MM.1S (cell line): ENCODE measurements at regions not wholly inside any gene's neighbourhood (a gene's known extent, or its start where the extent isn't known, plus 50 kb on each side); places are given as distances from the start of the nearest gene placed in this dataset.

ENCODE experiments used
- DNase-seq: peaks from one replicate; pipeline ENCODE4 v3.0.0-alpha.2; 2015
- H2AFZ ChIP-seq: fragments of 300-600 bp; sonication (generic); 2 replicates; pipeline ENCODE4 v1.6.0; 2016; ENCODE audit warnings: antibody characterized with exemption, low read length
- H3F3A ChIP-seq: fragments of 300-600 bp; sonication (generic); 2 replicates; pipeline ENCODE4 v1.6.1; 2016; ENCODE audit warnings: mild to moderate bottlenecking, antibody characterized with exemption, low read length, moderate library complexity, mixed read lengths; ENCODE audit not compliant: insufficient read depth
- H3K27ac ChIP-seq: fragments of 300-600 bp; sonication (generic); 2 replicates; pipeline ENCODE4 v1.5.1; 2016; ENCODE audit warnings: mild to moderate bottlenecking, low read length
- H3K27me3 ChIP-seq: fragments of 300-600 bp; sonication (generic); replicated peaks from 2 replicates; pipeline ENCODE4 v1.6.0; 2016; ENCODE audit warnings: low read length; ENCODE audit not compliant: insufficient read depth
- H3K36me3 ChIP-seq: fragments of 300-600 bp; sonication (generic); replicated peaks from 2 replicates; pipeline ENCODE4 v1.6.1; 2016; ENCODE audit warnings: mild to moderate bottlenecking, low read length, mixed read lengths; ENCODE audit not compliant: insufficient read depth
- H3K4me1 ChIP-seq: fragments of 300-600 bp; sonication (generic); 2 replicates; pipeline ENCODE4 v1.6.1; 2016; ENCODE audit warnings: low read length, mixed read lengths
- H3K4me2 ChIP-seq: fragments of 300-600 bp; sonication (generic); 2 replicates; pipeline ENCODE4 v1.6.0; 2016; ENCODE audit warnings: low read depth, low read length
- H3K4me3 ChIP-seq: fragments of 300-600 bp; sonication (generic); 2 replicates; pipeline ENCODE4 v1.5.1; 2016; ENCODE audit warnings: low read length, mixed read lengths
- H3K79me2 ChIP-seq: fragments of 300-600 bp; sonication (generic); 2 replicates; pipeline ENCODE4 v1.6.1; 2016; ENCODE audit warnings: mixed run types, low read length, mixed read lengths
- H3K9ac ChIP-seq: fragments of 300-600 bp; sonication (generic); 2 replicates; pipeline ENCODE4 v1.6.1; 2016; ENCODE audit warnings: low read length, mixed read lengths
- H3K9me2 ChIP-seq: fragments of 300-600 bp; sonication (generic); replicated peaks from 2 replicates; pipeline ENCODE4 v1.6.1; 2016; ENCODE audit warnings: mild to moderate bottlenecking, low read length, mixed read lengths; ENCODE audit not compliant: insufficient read depth
- H3K9me3 ChIP-seq: fragments of 300-600 bp; sonication (generic); replicated peaks from 2 replicates; pipeline ENCODE4 v1.6.1; 2016; ENCODE audit warnings: mild to moderate bottlenecking, low read length, mixed read lengths; ENCODE audit not compliant: insufficient read depth
- H4K20me1 ChIP-seq: fragments of 300-600 bp; sonication (generic); 2 replicates; pipeline ENCODE4 v1.6.1; 2016; ENCODE audit warnings: mild to moderate bottlenecking, low read length, moderate library complexity, mixed read lengths; ENCODE audit not compliant: insufficient read depth
- EZH2 ChIP-seq: fragments of 300-600 bp; sonication (generic); optimal IDR thresholded peaks from 2 replicates; pipeline ENCODE3; 2017; ENCODE audit warnings: low read depth, mild to moderate bottlenecking, antibody characterized with exemption, low read length, mixed read lengths
- EZH2phosphoT487 ChIP-seq: fragments of 300-600 bp; sonication (generic); IDR thresholded peaks from 2 replicates; pipeline ENCODE4 v1.6.1; 2018; ENCODE audit warnings: antibody characterized with exemption, low read length
- TF ChIP-seq, protein P1 (sequence below): fragments of 300-600 bp; sonication (generic); IDR thresholded peaks from 2 replicates; pipeline ENCODE4 v1.5.1; 2016; ENCODE audit warnings: antibody characterized with exemption, low read length, mixed read lengths

DNA sequence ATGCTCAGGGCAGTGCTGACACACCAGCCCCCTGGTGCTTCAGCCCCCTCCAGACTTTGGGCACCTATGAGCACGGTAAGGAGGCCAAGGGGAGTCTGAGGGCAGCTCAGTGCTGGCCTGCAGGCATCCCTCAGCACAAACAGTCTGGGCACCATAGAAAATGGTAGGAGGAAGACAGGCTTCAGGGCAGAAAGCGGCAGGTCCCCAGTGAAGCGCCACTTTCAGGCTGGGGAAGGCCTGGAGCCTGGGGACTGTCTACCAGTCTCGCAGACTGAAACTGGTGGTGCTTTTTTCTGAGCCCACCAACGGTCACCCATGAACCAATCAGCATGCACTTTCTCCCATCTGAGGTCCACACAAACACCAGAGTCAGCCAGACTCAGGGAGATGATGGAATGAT is 1074.7 kb downstream of the PCDH18 start:
- no peak overlapping the region for H3K27ac ChIP-seq
- no peaks in the 10 kb centered on the region for H3K36me3 ChIP-seq
- no peak for TF ChIP-seq EZH2
- TF ChIP-seq EZH2phosphoT487, result no peak
- TF ChIP-seq, protein P1, sequence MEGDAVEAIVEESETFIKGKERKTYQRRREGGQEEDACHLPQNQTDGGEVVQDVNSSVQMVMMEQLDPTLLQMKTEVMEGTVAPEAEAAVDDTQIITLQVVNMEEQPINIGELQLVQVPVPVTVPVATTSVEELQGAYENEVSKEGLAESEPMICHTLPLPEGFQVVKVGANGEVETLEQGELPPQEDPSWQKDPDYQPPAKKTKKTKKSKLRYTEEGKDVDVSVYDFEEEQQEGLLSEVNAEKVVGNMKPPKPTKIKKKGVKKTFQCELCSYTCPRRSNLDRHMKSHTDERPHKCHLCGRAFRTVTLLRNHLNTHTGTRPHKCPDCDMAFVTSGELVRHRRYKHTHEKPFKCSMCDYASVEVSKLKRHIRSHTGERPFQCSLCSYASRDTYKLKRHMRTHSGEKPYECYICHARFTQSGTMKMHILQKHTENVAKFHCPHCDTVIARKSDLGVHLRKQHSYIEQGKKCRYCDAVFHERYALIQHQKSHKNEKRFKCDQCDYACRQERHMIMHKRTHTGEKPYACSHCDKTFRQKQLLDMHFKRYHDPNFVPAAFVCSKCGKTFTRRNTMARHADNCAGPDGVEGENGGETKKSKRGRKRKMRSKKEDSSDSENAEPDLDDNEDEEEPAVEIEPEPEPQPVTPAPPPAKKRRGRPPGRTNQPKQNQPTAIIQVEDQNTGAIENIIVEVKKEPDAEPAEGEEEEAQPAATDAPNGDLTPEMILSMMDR, result no peak
- H3K9me2 ChIP-seq, result no peaks in the 10 kb centered on the region
- H3K9me3 ChIP-seq, result no peaks in the 10 kb centered on the region
- no peaks in the 10 kb centered on the region for H3K79me2 ChIP-seq
- H3K9ac ChIP-seq, result no peak overlapping the region
- DNase-seq, result no peak
- H3K4me2 ChIP-seq, result no peak overlapping the region
- no peaks in the 10 kb centered on the region for H4K20me1 ChIP-seq
- no peak overlapping the region for H3K4me3 ChIP-seq
- no peaks in the 10 kb centered on the region for H3K27me3 ChIP-seq
- H3K4me1 ChIP-seq, result no peaks in the 10 kb centered on the region
- no peaks in the 10 kb centered on the region for H3F3A ChIP-seq
- H2AFZ ChIP-seq, result no peak overlapping the region

DNA sequence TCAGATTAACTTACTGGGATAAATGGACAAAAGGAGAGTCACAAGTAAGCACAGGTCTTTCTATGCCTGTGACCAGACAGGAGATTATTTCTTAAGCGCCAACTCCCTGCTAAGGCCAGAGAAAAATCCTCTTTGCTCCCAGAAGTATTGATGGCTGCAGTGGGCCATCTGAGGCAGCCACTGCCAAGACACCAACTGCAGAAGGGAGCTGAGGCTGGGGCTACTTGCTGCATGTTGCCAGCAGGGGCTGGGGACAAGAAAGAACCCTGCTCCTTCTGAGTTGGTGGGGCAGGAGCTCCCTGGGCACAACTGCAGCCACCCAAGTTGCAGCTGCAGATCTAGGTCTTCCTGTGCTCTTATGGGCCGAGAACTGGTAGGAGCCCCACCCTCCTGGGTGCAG is 1075.3 kb downstream of the PCDH18 start:
- H2AFZ ChIP-seq, result no peak overlapping the region
- no peak overlapping the region for H3K27ac ChIP-seq
- H3K4me1 ChIP-seq, result no peaks in the 10 kb centered on the region
- DNase-seq, result no peak
- no peaks in the 10 kb centered on the region for H3K9me2 ChIP-seq
- H3K36me3 ChIP-seq, result no peaks in the 10 kb centered on the region
- H3K9ac ChIP-seq, result no peak overlapping the region
- H4K20me1 ChIP-seq, result no peaks in the 10 kb centered on the region
- no peaks in the 10 kb centered on the region for H3K79me2 ChIP-seq
- no peak overlapping the region for H3K4me2 ChIP-seq
- no peaks in the 10 kb centered on the region for H3K27me3 ChIP-seq
- H3K4me3 ChIP-seq, result no peak overlapping the region
- no peaks in the 10 kb centered on the region for H3K9me3 ChIP-seq
- no peak for TF ChIP-seq EZH2
- TF ChIP-seq, protein P1, result no peak
- TF ChIP-seq EZH2phosphoT487, result no peak
- no peaks in the 10 kb centered on the region for H3F3A ChIP-seq

DNA sequence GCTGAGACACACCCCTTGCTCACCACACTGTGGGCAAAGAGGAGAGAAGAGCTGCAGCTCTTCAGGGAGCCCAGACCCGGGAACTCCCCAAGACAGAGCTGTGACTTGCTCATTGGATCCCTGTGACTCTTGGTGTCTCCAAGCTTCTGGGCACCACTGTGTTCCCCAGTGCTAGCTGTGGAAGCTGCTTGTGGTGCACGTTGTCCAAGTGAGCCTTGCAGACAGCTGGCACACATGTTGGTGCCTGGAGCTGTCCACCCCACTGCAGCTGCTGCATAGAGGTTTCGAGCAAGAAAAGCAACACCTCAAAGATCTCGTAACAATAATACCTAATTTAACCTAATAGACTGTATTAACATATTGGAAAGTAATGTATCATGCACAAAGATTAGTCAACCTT is 1089.3 kb downstream of the PCDH18 start:
- H3K4me3 ChIP-seq, result no peak overlapping the region

DNA sequence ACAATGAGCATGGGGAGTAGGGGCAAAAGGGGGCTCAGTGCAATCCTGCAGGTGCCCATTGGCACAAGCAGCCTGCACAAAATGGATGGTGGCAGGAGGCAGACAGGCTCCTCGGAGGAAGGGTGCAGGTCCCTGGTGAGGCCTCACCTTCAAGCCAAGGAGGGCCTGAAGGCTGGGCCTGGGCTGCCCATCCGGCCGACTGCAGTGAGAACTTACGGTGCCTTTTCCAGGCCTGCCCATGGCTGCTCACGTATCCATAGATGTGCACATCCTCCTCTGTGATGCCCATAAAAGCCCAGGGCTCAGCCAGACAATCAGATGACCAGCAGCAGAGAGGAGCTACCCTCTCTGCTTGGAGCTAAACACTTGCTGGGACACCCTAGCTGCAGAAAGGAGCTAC is 1089.8 kb downstream of the PCDH18 start:
- no peaks in the 10 kb centered on the region for H3K27me3 ChIP-seq
- TF ChIP-seq, protein P1, result no peak
- no peak for TF ChIP-seq EZH2phosphoT487
- TF ChIP-seq EZH2, result no peak
- no peaks in the 10 kb centered on the region for H3K9me3 ChIP-seq
- no peak overlapping the region for H3K9ac ChIP-seq
- no peaks in the 10 kb centered on the region for H3K79me2 ChIP-seq
- H3K4me2 ChIP-seq, result no peak overlapping the region
- H3K4me1 ChIP-seq, result no peaks in the 10 kb centered on the region
- H4K20me1 ChIP-seq, result no peaks in the 10 kb centered on the region
- H3K36me3 ChIP-seq, result no peaks in the 10 kb centered on the region
- H2AFZ ChIP-seq, result no peak overlapping the region
- no peak overlapping the region for H3K27ac ChIP-seq
- DNase-seq, result no peak
- no peaks in the 10 kb centered on the region for H3K9me2 ChIP-seq
- H3F3A ChIP-seq, result no peaks in the 10 kb centered on the region
- H3K4me3 ChIP-seq, result no peak overlapping the region

More for the DNA sequence above, 1089.3 kb downstream of the PCDH18 start:
- no peaks in the 10 kb centered on the region for H3K36me3 ChIP-seq
- H3K79me2 ChIP-seq, result no peaks in the 10 kb centered on the region
- H3K27ac ChIP-seq, result no peak overlapping the region
- TF ChIP-seq EZH2, result no peak
- TF ChIP-seq EZH2phosphoT487, result no peak
- H3K9me3 ChIP-seq, result no peaks in the 10 kb centered on the region
- no peaks in the 10 kb centered on the region for H4K20me1 ChIP-seq
- H3K4me1 ChIP-seq, result no peaks in the 10 kb centered on the region
- H3K9ac ChIP-seq, result no peak overlapping the region
- H2AFZ ChIP-seq, result no peak overlapping the region
- H3K4me2 ChIP-seq, result no peak overlapping the region
- no peak for DNase-seq
- no peaks in the 10 kb centered on the region for H3F3A ChIP-seq
- H3K27me3 ChIP-seq, result no peaks in the 10 kb centered on the region
- H3K9me2 ChIP-seq, result no peaks in the 10 kb centered on the region
